ENCODE measurements at regions not wholly inside any gene's neighbourhood (a gene's known extent, or its start where the extent isn't known, plus 50 kb on each side); places are given as distances from the start of the nearest gene placed in this dataset.

DNA sequence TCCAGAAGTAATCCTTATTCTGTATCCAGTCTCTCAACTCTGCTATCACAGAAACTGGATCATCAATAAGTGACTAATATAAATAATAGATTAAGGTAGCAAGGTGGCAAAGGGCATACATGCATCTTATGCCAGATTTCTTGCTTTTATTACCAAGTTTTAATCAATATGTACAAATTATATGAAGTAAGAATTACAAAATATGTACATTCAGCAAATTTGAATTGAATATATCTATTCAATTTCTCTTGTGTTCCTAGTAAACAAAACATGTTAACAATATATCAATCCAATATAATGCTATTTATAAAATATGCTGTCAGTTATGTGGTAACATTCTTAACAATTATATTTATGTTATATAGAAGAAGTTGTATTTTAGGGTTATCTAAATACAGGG lies 488.7 kb upstream of the COX7C start:
- CTCF ChIA-PET, result no interaction called here
- in situ Hi-C loops (cut with HindIII; ENCODE audit: low pct_unique_long_range_greater_than_20kb, low sequenced_read_pairs) (no loop called here), intact Hi-C loops (cut with micrococcal nuclease; ENCODE audit: unreplicated experiment) (no loop called here)
- no peak overlapping the region for H3K27ac ChIP-seq (ENCODE audit: low read length)
- H3K36me3 ChIP-seq (ENCODE audit: control insufficient read depth, insufficient read depth, low read length), result no peaks in the 10 kb centered on the region
- BruUV-seq (replicated peaks), result no TSS peak
- no peak for TF ChIP-seq TCF7L2 (IDR thresholded peaks at IDR 0.05; ENCODE audit: low read depth, low read length)
- TF ChIP-seq, protein P1, sequence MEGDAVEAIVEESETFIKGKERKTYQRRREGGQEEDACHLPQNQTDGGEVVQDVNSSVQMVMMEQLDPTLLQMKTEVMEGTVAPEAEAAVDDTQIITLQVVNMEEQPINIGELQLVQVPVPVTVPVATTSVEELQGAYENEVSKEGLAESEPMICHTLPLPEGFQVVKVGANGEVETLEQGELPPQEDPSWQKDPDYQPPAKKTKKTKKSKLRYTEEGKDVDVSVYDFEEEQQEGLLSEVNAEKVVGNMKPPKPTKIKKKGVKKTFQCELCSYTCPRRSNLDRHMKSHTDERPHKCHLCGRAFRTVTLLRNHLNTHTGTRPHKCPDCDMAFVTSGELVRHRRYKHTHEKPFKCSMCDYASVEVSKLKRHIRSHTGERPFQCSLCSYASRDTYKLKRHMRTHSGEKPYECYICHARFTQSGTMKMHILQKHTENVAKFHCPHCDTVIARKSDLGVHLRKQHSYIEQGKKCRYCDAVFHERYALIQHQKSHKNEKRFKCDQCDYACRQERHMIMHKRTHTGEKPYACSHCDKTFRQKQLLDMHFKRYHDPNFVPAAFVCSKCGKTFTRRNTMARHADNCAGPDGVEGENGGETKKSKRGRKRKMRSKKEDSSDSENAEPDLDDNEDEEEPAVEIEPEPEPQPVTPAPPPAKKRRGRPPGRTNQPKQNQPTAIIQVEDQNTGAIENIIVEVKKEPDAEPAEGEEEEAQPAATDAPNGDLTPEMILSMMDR (IDR thresholded peaks at IDR 0.05), result no peak
- no peak for TF ChIP-seq SIN3A (IDR thresholded peaks at IDR 0.05; ENCODE audit: borderline replicate concordance, insufficient read depth, low read depth, low read length)
- TF ChIP-seq, protein P2, sequence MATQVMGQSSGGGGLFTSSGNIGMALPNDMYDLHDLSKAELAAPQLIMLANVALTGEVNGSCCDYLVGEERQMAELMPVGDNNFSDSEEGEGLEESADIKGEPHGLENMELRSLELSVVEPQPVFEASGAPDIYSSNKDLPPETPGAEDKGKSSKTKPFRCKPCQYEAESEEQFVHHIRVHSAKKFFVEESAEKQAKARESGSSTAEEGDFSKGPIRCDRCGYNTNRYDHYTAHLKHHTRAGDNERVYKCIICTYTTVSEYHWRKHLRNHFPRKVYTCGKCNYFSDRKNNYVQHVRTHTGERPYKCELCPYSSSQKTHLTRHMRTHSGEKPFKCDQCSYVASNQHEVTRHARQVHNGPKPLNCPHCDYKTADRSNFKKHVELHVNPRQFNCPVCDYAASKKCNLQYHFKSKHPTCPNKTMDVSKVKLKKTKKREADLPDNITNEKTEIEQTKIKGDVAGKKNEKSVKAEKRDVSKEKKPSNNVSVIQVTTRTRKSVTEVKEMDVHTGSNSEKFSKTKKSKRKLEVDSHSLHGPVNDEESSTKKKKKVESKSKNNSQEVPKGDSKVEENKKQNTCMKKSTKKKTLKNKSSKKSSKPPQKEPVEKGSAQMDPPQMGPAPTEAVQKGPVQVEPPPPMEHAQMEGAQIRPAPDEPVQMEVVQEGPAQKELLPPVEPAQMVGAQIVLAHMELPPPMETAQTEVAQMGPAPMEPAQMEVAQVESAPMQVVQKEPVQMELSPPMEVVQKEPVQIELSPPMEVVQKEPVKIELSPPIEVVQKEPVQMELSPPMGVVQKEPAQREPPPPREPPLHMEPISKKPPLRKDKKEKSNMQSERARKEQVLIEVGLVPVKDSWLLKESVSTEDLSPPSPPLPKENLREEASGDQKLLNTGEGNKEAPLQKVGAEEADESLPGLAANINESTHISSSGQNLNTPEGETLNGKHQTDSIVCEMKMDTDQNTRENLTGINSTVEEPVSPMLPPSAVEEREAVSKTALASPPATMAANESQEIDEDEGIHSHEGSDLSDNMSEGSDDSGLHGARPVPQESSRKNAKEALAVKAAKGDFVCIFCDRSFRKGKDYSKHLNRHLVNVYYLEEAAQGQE (IDR thresholded peaks at IDR 0.05; ENCODE audit: insufficient read depth in 1 of 2, low read depth in 2 of 2, low read length in 1 of 2), result no peak
- no peak for TF ChIP-seq POLR2AphosphoS5 (IDR thresholded peaks at IDR 0.05; ENCODE audit: low read depth, low read length)
- no peaks in the 10 kb centered on the region for H3K27me3 ChIP-seq (ENCODE audit: control insufficient read depth, insufficient read depth, low read length)
- H3K4me3 ChIP-seq (ENCODE audit: low read depth in 2 of 2, low read length in 2 of 2), result no peak overlapping the region
- ATAC-seq, result no peak
- H3K9me3 ChIP-seq (ENCODE audit: control insufficient read depth, insufficient read depth, low read depth, low read length), result no peaks in the 10 kb centered on the region
- H3K4me1 ChIP-seq (ENCODE audit: control insufficient read depth, insufficient read depth, low read length), result no peaks in the 10 kb centered on the region
- no peak for DNase-seq (ENCODE audit: low read depth, low spot score)
- POLR2A ChIA-PET, result no interaction called here

DNA sequence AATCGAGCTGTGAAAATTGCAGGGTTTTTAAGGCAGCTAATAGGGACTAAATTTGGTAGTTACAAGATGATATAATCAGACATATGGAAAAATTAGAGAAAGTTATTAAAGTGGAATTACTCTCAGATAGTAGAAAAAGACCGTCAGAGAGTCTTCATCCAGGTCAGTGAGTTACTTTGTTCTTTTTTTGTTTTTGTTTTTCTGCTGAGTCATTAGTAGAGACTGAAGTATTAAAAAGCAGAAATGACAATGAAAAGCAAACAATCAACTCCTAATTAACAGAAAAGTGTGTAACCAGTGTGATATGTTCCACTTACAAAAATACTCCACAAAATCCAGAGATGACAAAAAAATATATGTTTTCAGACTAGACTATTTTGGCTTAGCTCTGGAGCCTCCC lies 480.4 kb upstream of the COX7C start:
- no peaks in the 10 kb centered on the region for H3K36me3 ChIP-seq (ENCODE audit: control insufficient read depth, insufficient read depth, low read length)
- intact Hi-C loops (cut with micrococcal nuclease; ENCODE audit: unreplicated experiment) (no loop called here), in situ Hi-C loops (cut with HindIII; ENCODE audit: low pct_unique_long_range_greater_than_20kb, low sequenced_read_pairs) (no loop called here)
- no peaks in the 10 kb centered on the region for H3K4me1 ChIP-seq (ENCODE audit: control insufficient read depth, insufficient read depth, low read length)
- no TSS peak for BruUV-seq (replicated peaks)
- no peaks in the 10 kb centered on the region for H3K27me3 ChIP-seq (ENCODE audit: control insufficient read depth, insufficient read depth, low read length)
- no peak for TF ChIP-seq SIN3A (IDR thresholded peaks at IDR 0.05; ENCODE audit: borderline replicate concordance, insufficient read depth, low read depth, low read length)
- TF ChIP-seq POLR2AphosphoS5 (IDR thresholded peaks at IDR 0.05; ENCODE audit: low read depth, low read length), result no peak
- TF ChIP-seq, protein P1 (IDR thresholded peaks at IDR 0.05), result no peak
- no peak for TF ChIP-seq TCF7L2 (IDR thresholded peaks at IDR 0.05; ENCODE audit: low read depth, low read length)
- TF ChIP-seq, protein P2 (IDR thresholded peaks at IDR 0.05; ENCODE audit: insufficient read depth in 1 of 2, low read depth in 2 of 2, low read length in 1 of 2), result no peak
- no peaks in the 10 kb centered on the region for H3K9me3 ChIP-seq (ENCODE audit: control insufficient read depth, insufficient read depth, low read depth, low read length)
- no peak for DNase-seq (ENCODE audit: low read depth, low spot score)
- ChIA-PET CTCF (no interaction called here), POLR2A (no interaction called here)
- no peak for ATAC-seq
- no peak overlapping the region for H3K4me3 ChIP-seq (ENCODE audit: low read depth in 2 of 2, low read length in 2 of 2)
- no peak overlapping the region for H3K27ac ChIP-seq (ENCODE audit: low read length)

Measured in Panc1 (cell line).